Spleen (tissue), 11 donors: ENCODE measurements at regions not wholly inside any gene's neighbourhood (a gene's known extent, or its start where the extent isn't known, plus 50 kb on each side); places are given as distances from the start of the nearest gene placed in this dataset.

ENCODE experiments used
- DNase-seq: peaks from one replicate; pipeline ENCODE4 v3.0.0-alpha.2; 2020
- H3K27ac ChIP-seq, 8 donors: fragments of 200-600 bp; sonication (generic) in 7 of 8; 1 replicate in 4 of 8; 2 replicates in 4 of 8; pipeline versions ENCODE4 v1.5.0 to v1.8.0; 2016 to 2021; ENCODE audit warnings: inconsistent platforms in 4 of 8, mild to moderate bottlenecking in 4 of 8, moderate library complexity in 1 of 8
- H3K27me3 ChIP-seq, 7 donors: fragments of 200-600 bp; sonication (generic) in 6 of 7; replicated peaks in 1 of 7; 1 replicate in 4 of 7; 2 replicates in 3 of 7; pipeline versions ENCODE4 v1.5.0 to v1.8.0; 2016 to 2021; ENCODE audit warnings: inconsistent platforms in 3 of 7, mild to moderate bottlenecking in 1 of 7
- H3K36me3 ChIP-seq, 6 donors: fragments of 200-600 bp; sonication (generic) in 5 of 6; 1 replicate in 4 of 6; 2 replicates in 2 of 6; pipeline versions ENCODE4 v1.5.0 to v1.8.0; 2016 to 2021; ENCODE audit warnings: inconsistent platforms in 2 of 6
- H3K4me1 ChIP-seq, 6 donors: fragments of 200-600 bp; sonication (generic) in 5 of 6; 1 replicate in 3 of 6; 2 replicates in 3 of 6; pipeline versions ENCODE4 v1.5.0 to v1.8.0; 2016 to 2021; ENCODE audit warnings: inconsistent platforms in 3 of 6
- H3K4me3 ChIP-seq, 8 donors: fragments of 200-600 bp; sonication (generic) in 7 of 8; 1 replicate in 4 of 8; 2 replicates in 4 of 8; pipeline versions ENCODE4 v1.5.0 to v1.8.0; 2016 to 2021; ENCODE audit warnings: inconsistent platforms in 4 of 8, mild to moderate bottlenecking in 4 of 8, moderate library complexity in 2 of 8
- H3K9me3 ChIP-seq, 8 donors: fragments of 200-600 bp; sonication (generic) in 7 of 8; 1 replicate in 4 of 8; 2 replicates in 4 of 8; pipeline versions ENCODE4 v1.5.0 to v1.8.0; 2016 to 2021; ENCODE audit warnings: inconsistent platforms in 4 of 8
- POLR2A ChIP-seq, 3 donors: fragments of 450-650 bp; IDR thresholded peaks; one replicate each; pipeline ENCODE4 v1.5.1; 2017; ENCODE audit warnings: antibody characterized with exemption in 3 of 3, mild to moderate bottlenecking in 1 of 3
- POLR2AphosphoS5 ChIP-seq, 3 donors: sonication (generic); formaldehyde crosslinking; IDR thresholded peaks; one replicate each; pipeline ENCODE4 v1.5.1; 2017; ENCODE audit warnings: antibody characterized with exemption in 3 of 3
- WGBS, 5 donors: extraction: QIAGEN DNeasy Blood & Tissue Kit in 3 of 5; methylation state at CpG; one replicate each; pipeline versions ENCODE4 v1.1.5 to v1.1.7; 2013 to 2018; 5-methylcytosine and 5-hydroxymethylcytosine counted together
- intact Hi-C: fragments of 100-400 bp; cut with DNase I; formaldehyde crosslinking; loops from one replicate; pipeline ENCODE4 v1.15.0; 2023; ENCODE audit warnings: low total_unique reads
- TF ChIP-seq, protein P1 (sequence below), 11 experiments: fragments of 200-600 bp in 7 of 11; fragments of 450-650 bp in 4 of 11; sonication (generic) in 4 of 11; IDR thresholded peaks in 8 of 11; conservative IDR thresholded peaks in 3 of 11; 1 replicate in 7 of 11; 2 replicates in 4 of 11; pipeline versions ENCODE4 v1.4.0 to v1.8.0; 2016 to 2021; ENCODE audit warnings: antibody characterized with exemption in 11 of 11, inconsistent platforms in 4 of 11, mild to moderate bottlenecking in 1 of 11
- donor health status: healthy with polysubstance abuse.
- donor health status: DM: no; HTN: no; CAD: no; lungs with moderate emphysema.
- donor health status: DM: no; HTN: no; CAD: no.
- donor health status: Bipolar disorder and iron deficiency.
- donor health status: healthy.
- donor health status: DM: no; HTN: no; CAD: no.
- donor health status: DM: yes; HTN: yes; CAD: no.

DNA sequence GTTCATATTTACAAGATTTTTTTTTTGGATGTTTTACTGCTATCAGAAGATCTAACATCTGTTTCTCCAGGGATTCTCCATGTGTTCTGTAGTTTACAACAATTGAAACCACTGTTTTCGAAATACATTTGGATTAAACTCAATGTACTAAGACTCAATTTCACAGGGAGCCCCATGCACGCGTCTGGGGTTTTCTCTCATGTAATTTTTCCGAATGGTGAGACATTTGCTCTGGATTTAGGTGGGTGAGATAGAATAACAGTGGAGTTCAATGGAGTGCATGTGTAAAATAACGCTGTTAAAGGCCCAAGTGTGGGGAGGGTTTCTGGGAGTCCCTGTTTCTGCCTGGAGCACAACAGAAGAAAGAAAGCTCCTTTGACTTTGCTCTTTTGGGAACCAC, 330.3 kb downstream of the TSHZ3 start:
- Histone ChIP-seq H3K27ac (no peak overlapping the region), H3K4me3 (no peak overlapping the region), H3K36me3 (no peaks in the 10 kb centered on the region), H3K4me1 (peaks cover 0 to 8% (median 0%) of the 10 kb centered on the region in 6 donors), H3K9me3 (peaks cover 0 to 11% (median 0%) of the 10 kb centered on the region in 8 donors), H3K27me3 (no peaks in the 10 kb centered on the region)
- intact Hi-C loops = no loop called here
- TF ChIP-seq POLR2A (IDR thresholded peaks at IDR 0.05) = no peak
- TF ChIP-seq, protein P1, sequence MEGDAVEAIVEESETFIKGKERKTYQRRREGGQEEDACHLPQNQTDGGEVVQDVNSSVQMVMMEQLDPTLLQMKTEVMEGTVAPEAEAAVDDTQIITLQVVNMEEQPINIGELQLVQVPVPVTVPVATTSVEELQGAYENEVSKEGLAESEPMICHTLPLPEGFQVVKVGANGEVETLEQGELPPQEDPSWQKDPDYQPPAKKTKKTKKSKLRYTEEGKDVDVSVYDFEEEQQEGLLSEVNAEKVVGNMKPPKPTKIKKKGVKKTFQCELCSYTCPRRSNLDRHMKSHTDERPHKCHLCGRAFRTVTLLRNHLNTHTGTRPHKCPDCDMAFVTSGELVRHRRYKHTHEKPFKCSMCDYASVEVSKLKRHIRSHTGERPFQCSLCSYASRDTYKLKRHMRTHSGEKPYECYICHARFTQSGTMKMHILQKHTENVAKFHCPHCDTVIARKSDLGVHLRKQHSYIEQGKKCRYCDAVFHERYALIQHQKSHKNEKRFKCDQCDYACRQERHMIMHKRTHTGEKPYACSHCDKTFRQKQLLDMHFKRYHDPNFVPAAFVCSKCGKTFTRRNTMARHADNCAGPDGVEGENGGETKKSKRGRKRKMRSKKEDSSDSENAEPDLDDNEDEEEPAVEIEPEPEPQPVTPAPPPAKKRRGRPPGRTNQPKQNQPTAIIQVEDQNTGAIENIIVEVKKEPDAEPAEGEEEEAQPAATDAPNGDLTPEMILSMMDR (IDR thresholded peaks at IDR 0.05 in 8 of 11, conservative IDR thresholded peaks at IDR 0.05 in 3 of 11) = no peak
- TF ChIP-seq POLR2AphosphoS5 (IDR thresholded peaks at IDR 0.05) = no peak
- WGBS, 5 donors = 86 to 93% (median 88%) methylated on average over 5 of the region's 5 CpGs
- DNase-seq = no peak

DNA sequence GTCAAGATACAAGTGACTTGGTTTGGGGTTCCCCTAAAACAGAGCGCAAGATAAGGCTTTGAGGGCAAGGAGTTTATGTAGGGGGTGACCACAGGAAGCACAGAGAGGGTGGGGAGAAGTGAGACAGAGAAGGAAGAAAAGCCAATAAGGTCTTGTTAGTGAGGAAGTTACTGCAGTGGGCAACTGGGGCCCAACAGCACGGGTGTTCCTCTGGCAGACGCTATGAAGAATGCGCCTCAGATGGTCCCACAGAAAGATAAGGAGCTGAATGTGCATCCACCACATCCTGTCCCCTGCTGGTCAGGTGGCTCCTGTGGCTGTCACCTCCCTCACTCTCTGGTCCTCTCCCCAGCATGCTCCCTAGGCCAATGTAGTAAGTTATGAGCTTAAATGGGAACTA, 333.5 kb downstream of the TSHZ3 start:
- intact Hi-C loops = no loop called here
- H3K4me1 ChIP-seq = no peaks in the 10 kb centered on the region
- peaks cover 0 to 15% (median 0%) of the 10 kb centered on the region in 8 donors for H3K9me3 ChIP-seq
- H3K4me3 ChIP-seq = no peak overlapping the region
- DNase-seq = no peak
- WGBS, 5 donors = 27 to 66% (median 39%) methylated on average over 4 of the region's 4 CpGs
- H3K27me3 ChIP-seq = no peaks in the 10 kb centered on the region
- H3K27ac ChIP-seq = no peak overlapping the region
- no peaks in the 10 kb centered on the region for H3K36me3 ChIP-seq
- no peak for TF ChIP-seq POLR2A (IDR thresholded peaks at IDR 0.05)

DNA sequence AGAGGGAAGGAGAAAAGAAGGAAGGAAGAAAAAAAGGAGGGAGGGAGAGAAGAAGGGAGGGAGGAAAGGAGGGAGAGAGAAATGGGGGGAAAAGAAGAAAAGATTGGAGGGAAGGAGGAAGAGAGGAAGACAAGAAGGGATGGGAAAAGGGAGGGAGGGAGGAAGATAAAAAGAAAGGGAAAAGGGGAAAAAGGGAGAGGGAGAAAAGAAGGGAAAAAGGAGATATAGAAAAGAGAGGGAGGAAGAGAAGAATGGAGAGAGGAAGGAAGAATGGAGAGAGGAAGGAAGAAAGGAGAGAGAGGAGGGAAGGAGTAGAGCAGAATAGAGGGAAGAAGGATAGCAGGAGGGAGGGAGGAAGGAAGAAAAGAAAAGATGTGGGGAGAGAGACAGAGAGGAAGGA, 334.6 kb downstream of the TSHZ3 start:
- Histone ChIP-seq H3K9me3 (peaks cover 0 to 15% (median 0%) of the 10 kb centered on the region in 8 donors), H3K27me3 (no peaks in the 10 kb centered on the region)

DNA sequence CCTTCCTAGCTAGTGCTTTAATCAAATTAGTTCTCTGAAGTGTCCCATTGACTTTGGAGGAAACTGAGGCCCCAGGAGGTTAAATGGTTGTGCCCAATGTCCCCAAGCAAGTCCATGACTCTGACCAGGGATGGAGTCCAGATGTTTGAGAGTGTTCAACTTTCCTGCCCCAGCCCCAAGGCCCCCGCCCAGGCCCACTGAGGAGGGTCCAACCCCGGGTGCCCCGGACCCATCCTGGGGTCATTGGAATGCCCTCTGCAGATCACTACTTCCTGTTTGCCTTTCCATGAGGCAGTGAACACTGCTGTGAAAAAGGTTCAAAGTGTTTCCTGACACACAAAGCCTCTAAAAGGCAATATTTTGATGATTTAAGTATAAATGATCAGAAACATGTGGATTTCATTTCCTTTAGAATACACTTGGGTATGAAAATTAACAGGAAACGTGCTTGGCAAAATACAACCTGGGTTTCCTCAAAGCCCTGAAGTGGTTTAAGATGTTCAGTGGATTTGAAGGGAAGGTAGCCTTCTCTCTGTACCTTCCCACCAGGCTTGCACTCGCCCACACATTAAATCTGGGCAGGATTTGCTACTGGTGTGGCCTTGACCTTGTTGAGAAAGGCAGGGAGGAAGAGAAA, 335.7 kb downstream of the TSHZ3 start:
- Histone ChIP-seq H3K27me3 (no peaks in the 10 kb centered on the region), H3K4me1 (no peaks in the 10 kb centered on the region), H3K4me3 (no peak overlapping the region), H3K27ac (no peak overlapping the region), H3K9me3 (peaks cover 0 to 19% (median 0%) of the 10 kb centered on the region in 8 donors), H3K36me3 (no peaks in the 10 kb centered on the region)
- 48 to 71% (median 60%) methylated on average over 5 of the region's 5 CpGs for WGBS, 5 donors
- TF ChIP-seq, protein P1 (IDR thresholded peaks at IDR 0.05 in 8 of 11, conservative IDR thresholded peaks at IDR 0.05 in 3 of 11) = no peak
- TF ChIP-seq POLR2A (IDR thresholded peaks at IDR 0.05) = no peak
- no peak for TF ChIP-seq POLR2AphosphoS5 (IDR thresholded peaks at IDR 0.05)
- no peak for DNase-seq
- intact Hi-C loops = no loop called here

More for the DNA sequence above, 334.6 kb downstream of the TSHZ3 start:
- no peak for DNase-seq
- Histone ChIP-seq H3K36me3 (no peaks in the 10 kb centered on the region), H3K4me3 (no peak overlapping the region), H3K4me1 (no peaks in the 10 kb centered on the region), H3K27ac (no peak overlapping the region)
- intact Hi-C loops = no loop called here
- TF ChIP-seq POLR2AphosphoS5 (IDR thresholded peaks at IDR 0.05) (no peak), POLR2A (IDR thresholded peaks at IDR 0.05) (no peak)
- TF ChIP-seq, protein P1 (IDR thresholded peaks at IDR 0.05 in 8 of 11, conservative IDR thresholded peaks at IDR 0.05 in 3 of 11) = no peak
